GM18909 (cell line): ENCODE measurements at regions not wholly inside any gene's neighbourhood (a gene's known extent, or its start where the extent isn't known, plus 50 kb on each side); places are given as distances from the start of the nearest gene placed in this dataset.
"Not testable (repeated sequence)": the region's sequence is repeated elsewhere in the genome, so short reads cannot be mapped to it uniquely, and the experiment has no call there.

Source experiments
- ATAC-seq: cut with Tn5 transposase; IDR thresholded peaks from one replicate; pipeline ENCODE4 v1.9.1; 2021; ENCODE audit warnings: mild to moderate bottlenecking; ENCODE audit not compliant: unreplicated experiment, poor library complexity

GRCh38 chr4:188704288-188704687, 565.0 kb downstream of the TRIML1 start:
- ATAC-seq, result no peak

GRCh38 chr4:188707036-188707435, 567.8 kb downstream of the TRIML1 start:
- no peak for ATAC-seq

- ATAC-seq, result no peak
These were observed 575.3 kb downstream of the TRIML1 start for GRCh38 chr4:188714501-188714900.

GRCh38 chr4:188714907-188715306, 575.7 kb downstream of the TRIML1 start:
- ATAC-seq, result no peak

- ATAC-seq, result no peak
These were observed 578.4 kb downstream of the TRIML1 start for GRCh38 chr4:188717661-188718060.

- no peak for ATAC-seq
These were observed 580.6 kb downstream of the TRIML1 start for GRCh38 chr4:188719794-188720193.

GRCh38 chr4:188722911-188723310, 583.7 kb downstream of the TRIML1 start:
- no peak for ATAC-seq

- no peak for ATAC-seq
These were observed 588.5 kb downstream of the TRIML1 start for GRCh38 chr4:188727746-188728145.

- no peak for ATAC-seq
These were observed 589.1 kb downstream of the TRIML1 start for GRCh38 chr4:188728359-188728758.

GRCh38 chr4:188732131-188732530, 592.9 kb downstream of the TRIML1 start:
- ATAC-seq, result no peak

GRCh38 chr4:188735082-188735481, 595.8 kb downstream of the TRIML1 start:
- no peak for ATAC-seq

- ATAC-seq, result no peak
These were observed 598.2 kb downstream of the TRIML1 start for GRCh38 chr4:188737251-188738002.

- not testable (repeated sequence) for ATAC-seq
These were observed 599.0 kb downstream of the TRIML1 start for GRCh38 chr4:188738290-188738689.

GRCh38 chr4:188740172-188740571, 600.9 kb downstream of the TRIML1 start:
- ATAC-seq, result not testable (repeated sequence)

GRCh38 chr4:188740791-188741190, 601.5 kb downstream of the TRIML1 start:
- not testable (repeated sequence) for ATAC-seq

GRCh38 chr4:188754372-188755002, 615.2 kb downstream of the TRIML1 start:
- no peak for ATAC-seq

- ATAC-seq, result no peak
These were observed 628.3 kb downstream of the TRIML1 start for GRCh38 chr4:188767496-188767895.

GRCh38 chr4:188778905-188779304, 639.7 kb downstream of the TRIML1 start:
- no peak for ATAC-seq

- ATAC-seq, result no peak
These were observed 640.3 kb downstream of the TRIML1 start for GRCh38 chr4:188779581-188779980.

GRCh38 chr4:188780028-188780427, 640.8 kb downstream of the TRIML1 start:
- ATAC-seq, result no peak

GRCh38 chr4:188780686-188781085, 641.4 kb downstream of the TRIML1 start:
- ATAC-seq, result no peak

- no peak for ATAC-seq
These were observed 642.4 kb downstream of the TRIML1 start for GRCh38 chr4:188781655-188782054.
